A673 (cell line): ENCODE measurements at regions not wholly inside any gene's neighbourhood (a gene's known extent, or its start where the extent isn't known, plus 50 kb on each side); places are given as distances from the start of the nearest gene placed in this dataset.

Experiments
- CTCF ChIP-seq: fragments of 300-800, 200-600 bp; sonication (generic); conservative IDR thresholded peaks from 2 replicates; pipeline ENCODE4 v1.5.1; 2017; ENCODE audit warnings: low read depth, mild to moderate bottlenecking, antibody characterized with exemption, low read length, moderate library complexity, mixed read lengths
- EZH2 ChIP-seq: fragments of 200-600 bp; sonication (generic); IDR thresholded peaks from 2 replicates; pipeline ENCODE4 v1.6.1; 2017; ENCODE audit warnings: borderline replicate concordance, low read depth, mild to moderate bottlenecking, mixed read lengths, antibody characterized with exemption, low read length; ENCODE audit not compliant: poor library complexity, severe bottlenecking

- TF ChIP-seq CTCF (no peak), EZH2 (no peak)
Measured at GRCh38 chr13:44176173-44176572, 197.5 kb upstream of the SERP2 start.
